Spleen (tissue), 11 donors: ENCODE measurements at regions not wholly inside any gene's neighbourhood (a gene's known extent, or its start where the extent isn't known, plus 50 kb on each side); places are given as distances from the start of the nearest gene placed in this dataset.

ENCODE experiments used
- DNase-seq: peaks from one replicate; pipeline ENCODE4 v3.0.0-alpha.2; 2020
- H3K27ac ChIP-seq, 8 donors: fragments of 200-600 bp; sonication (generic) in 7 of 8; 1 replicate in 4 of 8; 2 replicates in 4 of 8; pipeline versions ENCODE4 v1.5.0 to v1.8.0; 2016 to 2021; ENCODE audit warnings: inconsistent platforms in 4 of 8, mild to moderate bottlenecking in 4 of 8, moderate library complexity in 1 of 8
- H3K27me3 ChIP-seq, 7 donors: fragments of 200-600 bp; sonication (generic) in 6 of 7; replicated peaks in 1 of 7; 1 replicate in 4 of 7; 2 replicates in 3 of 7; pipeline versions ENCODE4 v1.5.0 to v1.8.0; 2016 to 2021; ENCODE audit warnings: inconsistent platforms in 3 of 7, mild to moderate bottlenecking in 1 of 7
- H3K36me3 ChIP-seq, 6 donors: fragments of 200-600 bp; sonication (generic) in 5 of 6; 1 replicate in 4 of 6; 2 replicates in 2 of 6; pipeline versions ENCODE4 v1.5.0 to v1.8.0; 2016 to 2021; ENCODE audit warnings: inconsistent platforms in 2 of 6
- H3K4me1 ChIP-seq, 6 donors: fragments of 200-600 bp; sonication (generic) in 5 of 6; 1 replicate in 3 of 6; 2 replicates in 3 of 6; pipeline versions ENCODE4 v1.5.0 to v1.8.0; 2016 to 2021; ENCODE audit warnings: inconsistent platforms in 3 of 6
- H3K4me3 ChIP-seq, 8 donors: fragments of 200-600 bp; sonication (generic) in 7 of 8; 1 replicate in 4 of 8; 2 replicates in 4 of 8; pipeline versions ENCODE4 v1.5.0 to v1.8.0; 2016 to 2021; ENCODE audit warnings: inconsistent platforms in 4 of 8, mild to moderate bottlenecking in 4 of 8, moderate library complexity in 2 of 8
- H3K9me3 ChIP-seq, 8 donors: fragments of 200-600 bp; sonication (generic) in 7 of 8; 1 replicate in 4 of 8; 2 replicates in 4 of 8; pipeline versions ENCODE4 v1.5.0 to v1.8.0; 2016 to 2021; ENCODE audit warnings: inconsistent platforms in 4 of 8
- POLR2A ChIP-seq, 3 donors: fragments of 450-650 bp; IDR thresholded peaks; one replicate each; pipeline ENCODE4 v1.5.1; 2017; ENCODE audit warnings: antibody characterized with exemption in 3 of 3, mild to moderate bottlenecking in 1 of 3
- POLR2AphosphoS5 ChIP-seq, 3 donors: sonication (generic); formaldehyde crosslinking; IDR thresholded peaks; one replicate each; pipeline ENCODE4 v1.5.1; 2017; ENCODE audit warnings: antibody characterized with exemption in 3 of 3
- WGBS, 5 donors: extraction: QIAGEN DNeasy Blood & Tissue Kit in 3 of 5; methylation state at CpG; one replicate each; pipeline versions ENCODE4 v1.1.5 to v1.1.7; 2013 to 2018; 5-methylcytosine and 5-hydroxymethylcytosine counted together
- intact Hi-C: fragments of 100-400 bp; cut with DNase I; formaldehyde crosslinking; loops from one replicate; pipeline ENCODE4 v1.15.0; 2023; ENCODE audit warnings: low total_unique reads
- TF ChIP-seq, protein P1 (sequence below), 11 experiments: fragments of 200-600 bp in 7 of 11; fragments of 450-650 bp in 4 of 11; sonication (generic) in 4 of 11; IDR thresholded peaks in 8 of 11; conservative IDR thresholded peaks in 3 of 11; 1 replicate in 7 of 11; 2 replicates in 4 of 11; pipeline versions ENCODE4 v1.4.0 to v1.8.0; 2016 to 2021; ENCODE audit warnings: antibody characterized with exemption in 11 of 11, inconsistent platforms in 4 of 11, mild to moderate bottlenecking in 1 of 11
- donor health status: healthy with polysubstance abuse.
- donor health status: DM: no; HTN: no; CAD: no; lungs with moderate emphysema.
- donor health status: DM: no; HTN: no; CAD: no.
- donor health status: Bipolar disorder and iron deficiency.
- donor health status: healthy.
- donor health status: DM: no; HTN: no; CAD: no.
- donor health status: DM: yes; HTN: yes; CAD: no.

DNA sequence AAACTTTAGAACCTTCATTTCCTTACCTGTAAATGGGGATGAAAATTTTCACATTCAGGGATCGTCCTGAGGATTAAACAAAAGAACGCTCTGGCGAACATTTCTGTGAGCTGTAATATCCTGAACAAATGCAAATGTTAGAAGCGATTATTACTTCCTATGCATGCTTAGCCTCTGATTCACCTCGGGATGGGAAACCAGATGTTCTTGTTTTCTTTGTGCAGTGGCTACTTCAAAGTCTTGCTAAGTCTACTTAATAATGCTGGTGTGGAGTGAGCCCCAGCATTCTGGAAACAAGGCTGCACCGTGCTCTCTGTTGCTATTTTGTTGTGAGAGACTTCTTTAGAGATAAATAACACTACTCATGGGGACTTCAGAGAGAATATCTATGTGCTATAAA lies 119.1 kb upstream of the PELI1 start:
- no peak overlapping the region for H3K4me3 ChIP-seq
- no peaks in the 10 kb centered on the region for H3K27me3 ChIP-seq
- H3K36me3 ChIP-seq: no peaks in the 10 kb centered on the region
- no peaks in the 10 kb centered on the region for H3K9me3 ChIP-seq
- 62 to 70% (median 69%) methylated on average over 6 of the region's 6 CpGs for WGBS, 5 donors
- intact Hi-C loops: no loop called here
- TF ChIP-seq POLR2A (IDR thresholded peaks at IDR 0.05) (no peak), POLR2AphosphoS5 (IDR thresholded peaks at IDR 0.05) (no peak)
- TF ChIP-seq, protein P1, sequence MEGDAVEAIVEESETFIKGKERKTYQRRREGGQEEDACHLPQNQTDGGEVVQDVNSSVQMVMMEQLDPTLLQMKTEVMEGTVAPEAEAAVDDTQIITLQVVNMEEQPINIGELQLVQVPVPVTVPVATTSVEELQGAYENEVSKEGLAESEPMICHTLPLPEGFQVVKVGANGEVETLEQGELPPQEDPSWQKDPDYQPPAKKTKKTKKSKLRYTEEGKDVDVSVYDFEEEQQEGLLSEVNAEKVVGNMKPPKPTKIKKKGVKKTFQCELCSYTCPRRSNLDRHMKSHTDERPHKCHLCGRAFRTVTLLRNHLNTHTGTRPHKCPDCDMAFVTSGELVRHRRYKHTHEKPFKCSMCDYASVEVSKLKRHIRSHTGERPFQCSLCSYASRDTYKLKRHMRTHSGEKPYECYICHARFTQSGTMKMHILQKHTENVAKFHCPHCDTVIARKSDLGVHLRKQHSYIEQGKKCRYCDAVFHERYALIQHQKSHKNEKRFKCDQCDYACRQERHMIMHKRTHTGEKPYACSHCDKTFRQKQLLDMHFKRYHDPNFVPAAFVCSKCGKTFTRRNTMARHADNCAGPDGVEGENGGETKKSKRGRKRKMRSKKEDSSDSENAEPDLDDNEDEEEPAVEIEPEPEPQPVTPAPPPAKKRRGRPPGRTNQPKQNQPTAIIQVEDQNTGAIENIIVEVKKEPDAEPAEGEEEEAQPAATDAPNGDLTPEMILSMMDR (IDR thresholded peaks at IDR 0.05 in 8 of 11, conservative IDR thresholded peaks at IDR 0.05 in 3 of 11): no peak
- no peak for DNase-seq
- H3K4me1 ChIP-seq: peaks cover 9 to 68% (median 38%) of the 10 kb centered on the region in 6 donors
- peak overlapping the region in 2 of 8 donors; percentile 6 to 94 for H3K27ac ChIP-seq

GRCh38 chr2:64267699-64268098 lies 123.5 kb upstream of the PELI1 start:
- peak overlapping the region in 3 of 8 donors; percentile 29 to 40 (median 39) for H3K27ac ChIP-seq
- H3K27me3 ChIP-seq: no peaks in the 10 kb centered on the region
- whole genome bisulfite sequencing, 5 donors: 67 to 85% (median 69%) methylated on average over 1 of the region's 1 CpG
- no peak for DNase-seq
- H3K9me3 ChIP-seq: peaks cover 0 to 5% (median 0%) of the 10 kb centered on the region in 8 donors
- no peak overlapping the region for H3K4me3 ChIP-seq
- intact Hi-C loops: no loop called here
- H3K36me3 ChIP-seq: no peaks in the 10 kb centered on the region
- TF ChIP-seq, protein P1 (IDR thresholded peaks at IDR 0.05 in 8 of 11, conservative IDR thresholded peaks at IDR 0.05 in 3 of 11): no peak
- H3K4me1 ChIP-seq: peaks cover 0 to 37% (median 9%) of the 10 kb centered on the region in 6 donors

DNA sequence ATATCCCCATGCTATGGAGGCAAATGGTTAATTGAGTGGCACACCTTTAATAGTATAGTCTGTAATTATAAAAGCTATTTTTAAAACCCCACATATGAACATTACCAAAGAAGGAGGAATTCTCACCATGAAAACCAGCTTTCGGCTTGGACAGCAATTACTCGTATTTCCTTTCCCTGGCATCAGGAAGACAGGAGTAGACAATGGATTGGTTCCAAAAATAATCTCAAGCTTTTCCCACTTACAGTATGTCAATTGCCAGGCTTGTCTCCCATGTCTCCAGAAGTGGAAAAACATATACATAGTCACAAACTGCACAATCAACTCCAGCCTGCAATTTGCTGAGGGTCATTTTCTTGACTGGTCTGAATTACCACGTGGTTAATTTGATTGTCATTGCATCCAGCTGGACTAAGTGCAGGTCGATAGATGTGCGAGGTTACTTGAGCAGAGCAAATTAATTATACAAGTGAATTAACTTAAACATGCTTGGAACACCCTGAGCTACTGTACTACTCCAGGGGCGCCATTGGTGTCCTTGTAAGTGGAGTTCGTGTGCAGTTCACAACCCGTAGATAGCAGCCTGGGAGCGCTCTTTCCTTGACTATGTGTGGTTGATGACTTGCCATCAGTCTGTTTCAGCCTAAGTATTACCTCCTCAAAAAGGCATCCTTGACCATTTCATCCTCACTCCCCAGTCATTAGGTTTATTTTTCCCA lies 124.3 kb upstream of the PELI1 start:
- no peaks in the 10 kb centered on the region for H3K36me3 ChIP-seq
- H3K4me3 ChIP-seq: no peak overlapping the region
- intact Hi-C loops: no loop called here
- TF ChIP-seq, protein P1 (IDR thresholded peaks at IDR 0.05 in 8 of 11, conservative IDR thresholded peaks at IDR 0.05 in 3 of 11): no peak
- TF ChIP-seq POLR2A (IDR thresholded peaks at IDR 0.05) (no peak), POLR2AphosphoS5 (IDR thresholded peaks at IDR 0.05) (no peak)
- H3K4me1 ChIP-seq: peaks cover 2 to 37% (median 11%) of the 10 kb centered on the region in 6 donors
- H3K27ac ChIP-seq: peak overlapping the region in 3 of 8 donors; percentile 29 to 40 (median 39)
- no peak for DNase-seq
- H3K9me3 ChIP-seq: peaks cover 0 to 5% (median 0%) of the 10 kb centered on the region in 8 donors
- H3K27me3 ChIP-seq: no peaks in the 10 kb centered on the region
- WGBS, 5 donors: 69 to 88% (median 78%) methylated on average over 9 of the region's 9 CpGs

DNA sequence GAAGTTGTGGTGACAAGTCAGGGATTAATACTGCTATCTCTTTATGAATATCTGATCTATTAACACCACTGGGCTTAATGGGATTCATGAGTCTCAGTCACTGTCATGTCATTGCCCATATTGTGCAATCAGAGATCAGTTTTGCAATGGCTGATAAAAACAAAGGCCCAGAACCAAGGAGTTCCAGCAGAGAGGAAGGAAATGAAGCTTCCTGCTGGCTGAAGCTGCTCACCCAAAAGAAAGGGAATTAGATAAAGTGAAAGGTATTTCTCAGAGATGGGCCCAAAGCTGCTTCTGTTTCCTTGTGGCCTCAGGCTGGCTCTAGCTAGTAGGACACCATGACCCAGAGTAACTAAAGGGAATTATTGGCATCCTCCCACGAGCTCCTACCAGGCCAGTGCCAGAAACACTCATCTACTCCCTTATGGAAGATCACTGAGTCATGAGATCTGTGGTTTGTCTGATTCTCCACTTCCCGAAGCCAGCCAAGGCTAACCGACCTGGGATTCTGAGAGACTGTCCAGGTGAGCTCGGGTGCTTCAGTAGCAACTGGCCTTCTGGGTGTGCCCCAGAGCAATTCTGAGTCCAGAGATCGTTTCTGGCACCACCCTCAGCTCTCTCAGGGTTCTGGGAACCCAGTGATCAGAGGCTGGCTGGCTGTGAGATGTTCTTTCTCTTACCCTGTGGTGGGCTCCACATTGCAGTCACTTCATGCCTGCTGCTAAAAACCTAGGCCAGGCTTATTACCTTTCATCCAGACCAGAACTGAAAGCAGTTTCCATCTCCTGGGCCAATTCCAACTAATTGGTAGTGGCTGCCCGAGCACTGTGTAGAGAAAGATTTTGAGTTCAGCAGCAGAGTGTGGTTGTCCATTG lies 129.5 kb upstream of the PELI1 start:
- H3K4me3 ChIP-seq: peak overlapping the region in 6 of 8 donors; percentile 4 to 64 (median 19)
- TF ChIP-seq POLR2AphosphoS5 (IDR thresholded peaks at IDR 0.05): peak in 2 of 3 donors; percentile 18 to 81
- TF ChIP-seq POLR2A (IDR thresholded peaks at IDR 0.05): no peak
- TF ChIP-seq, protein P1 (IDR thresholded peaks at IDR 0.05 in 8 of 11, conservative IDR thresholded peaks at IDR 0.05 in 3 of 11): no peak
- H3K27me3 ChIP-seq: no peaks in the 10 kb centered on the region
- peaks cover 13 to 67% (median 30%) of the 10 kb centered on the region in 6 donors for H3K4me1 ChIP-seq
- peak overlapping the region; percentile 64 to 96 (median 90) for H3K27ac ChIP-seq
- DNase-seq: no peak
- no peaks in the 10 kb centered on the region for H3K36me3 ChIP-seq
- 31 to 46% (median 41%) methylated on average over 4 to 6 of the region's 6 CpGs for WGBS, 5 donors
- H3K9me3 ChIP-seq: peaks cover 0 to 5% (median 0%) of the 10 kb centered on the region in 8 donors
- intact Hi-C loops: no loop called here
